D341Med (cell line): ENCODE measurements at regions not wholly inside any gene's neighbourhood (a gene's known extent, or its start where the extent isn't known, plus 50 kb on each side); places are given as distances from the start of the nearest gene placed in this dataset.
A peak's percentile ranks its signal among the peaks of the same experiment; 100 is the strongest.

Source experiments
- DNase-seq: peaks from one replicate; pipeline ENCODE4 v3.0.0; 2012; ENCODE audit warnings: low spot score

GRCh38 chr4:19327364-19327763 lies 924.3 kb upstream of the SLIT2 start:
- no peak for DNase-seq

- no peak for DNase-seq
These were observed 927.5 kb upstream of the SLIT2 start for GRCh38 chr4:19324184-19324583.

DNA sequence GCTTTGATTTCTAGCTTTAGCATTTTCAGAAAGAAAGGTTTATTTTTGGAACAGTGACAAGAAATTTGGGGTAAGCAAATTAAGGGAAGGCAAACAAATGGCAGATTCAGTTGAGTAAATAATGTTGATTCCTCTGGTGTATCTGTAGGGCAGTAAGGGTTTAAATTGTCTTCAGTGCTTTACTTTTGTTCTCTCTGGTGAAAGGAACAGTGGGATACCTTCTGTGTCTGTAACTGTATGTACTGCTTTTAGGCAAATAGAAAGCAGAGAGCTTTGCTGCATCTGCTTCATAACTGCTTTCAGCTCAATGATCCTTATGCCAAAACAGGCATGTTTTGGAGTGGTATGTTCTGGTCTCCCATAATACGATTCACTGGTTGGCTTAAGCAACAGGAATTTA lies 932.1 kb upstream of the SLIT2 start:
- DNase-seq = no peak

DNA sequence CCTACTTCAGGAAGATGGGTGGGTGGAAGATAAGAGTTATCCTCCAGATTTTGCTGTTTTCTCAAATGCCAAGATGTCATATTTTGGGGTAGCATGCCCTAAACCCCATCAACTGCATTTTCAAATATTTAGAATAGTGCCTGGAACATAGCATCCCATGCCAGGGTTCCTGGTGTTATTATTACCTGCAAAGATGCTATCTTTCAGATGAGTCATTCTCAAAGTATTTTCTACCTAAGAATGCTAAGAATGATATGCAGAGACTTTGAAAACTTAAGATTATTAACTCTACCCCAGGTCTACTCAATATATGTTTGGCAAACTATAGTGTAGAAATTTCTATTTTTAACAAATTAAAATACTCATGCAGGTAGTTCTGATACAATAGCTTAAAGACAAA lies 934.3 kb upstream of the SLIT2 start:
- DNase-seq = no peak

DNA sequence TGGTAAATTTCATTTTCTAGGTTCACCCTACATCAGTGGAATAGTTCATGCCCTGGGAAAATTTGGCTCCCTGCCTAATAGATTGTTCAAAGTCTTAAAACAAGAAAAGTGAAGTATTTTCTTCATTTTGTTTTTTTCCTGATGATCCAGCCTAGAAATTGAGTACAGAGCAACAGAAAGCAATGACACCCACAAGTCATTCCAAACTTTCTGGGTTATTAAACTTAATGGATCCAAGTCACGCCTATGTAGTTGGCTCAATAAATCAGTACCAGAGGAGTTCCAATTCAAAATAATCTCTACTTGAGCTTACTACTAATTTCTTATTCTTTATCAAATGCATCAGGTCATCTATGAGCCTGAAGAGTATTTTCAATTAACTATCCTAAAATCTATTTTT lies 937.6 kb upstream of the SLIT2 start:
- DNase-seq = no peak

- peak; percentile 21 for DNase-seq
These were observed 942.3 kb upstream of the SLIT2 start for GRCh38 chr4:19309378-19309777.

GRCh38 chr4:19304028-19304427 lies 947.7 kb upstream of the SLIT2 start:
- DNase-seq = no peak

DNA sequence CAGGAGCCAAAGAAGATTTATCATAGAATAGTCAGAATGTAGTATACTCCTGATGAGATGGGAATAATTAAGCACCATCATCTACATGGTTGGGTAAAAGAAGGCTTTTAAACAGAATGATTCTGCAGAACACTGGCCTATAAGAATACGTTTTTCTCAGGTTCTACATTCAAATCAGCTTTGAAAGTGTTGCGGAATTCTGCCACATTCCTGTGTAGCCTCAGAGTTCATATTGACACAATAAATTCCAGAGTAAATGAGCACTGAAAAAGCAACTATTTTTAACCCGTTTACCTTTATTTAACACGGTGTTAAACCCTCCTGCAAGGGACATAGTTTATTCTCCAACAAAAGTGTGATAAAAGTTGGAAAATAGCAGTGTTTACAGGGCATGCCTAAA lies 950.2 kb upstream of the SLIT2 start:
- no peak for DNase-seq

DNA sequence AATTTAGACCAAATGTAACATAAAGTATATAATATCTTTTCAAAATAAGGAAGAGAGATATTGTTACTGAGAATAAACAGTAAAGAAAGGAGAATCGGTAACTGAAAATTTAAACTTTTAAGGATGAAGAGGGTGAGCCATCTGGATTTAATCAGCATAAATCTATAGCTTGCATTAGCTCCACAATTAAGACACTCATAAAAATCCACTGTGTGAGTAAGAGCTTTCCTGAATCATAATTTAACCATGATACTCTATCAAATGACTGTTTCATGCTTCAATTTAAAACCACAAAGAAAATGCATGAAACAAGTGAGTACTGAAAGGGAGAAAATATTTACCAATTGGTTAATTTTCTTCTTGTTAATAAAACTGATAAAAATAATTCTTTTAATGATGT lies 951.5 kb upstream of the SLIT2 start:
- no peak for DNase-seq

DNA sequence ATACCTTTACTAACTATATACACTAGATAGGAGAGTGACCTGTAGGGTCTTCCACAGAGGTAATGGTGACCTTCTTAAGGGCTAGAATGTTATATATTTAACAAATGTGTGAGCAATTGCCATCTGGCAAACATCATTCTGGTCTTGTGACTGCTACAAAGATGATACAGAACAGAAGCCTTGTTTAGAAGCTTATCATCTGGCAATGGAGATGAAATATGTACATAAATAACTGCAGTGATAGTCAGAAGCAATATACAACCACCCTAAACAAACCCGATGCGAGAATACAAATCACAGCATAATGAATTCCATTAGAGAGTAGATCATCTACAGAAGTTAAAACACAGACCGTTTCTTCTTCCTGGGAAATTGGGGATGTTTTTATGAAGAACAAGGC lies 952.7 kb upstream of the SLIT2 start:
- no peak for DNase-seq

DNA sequence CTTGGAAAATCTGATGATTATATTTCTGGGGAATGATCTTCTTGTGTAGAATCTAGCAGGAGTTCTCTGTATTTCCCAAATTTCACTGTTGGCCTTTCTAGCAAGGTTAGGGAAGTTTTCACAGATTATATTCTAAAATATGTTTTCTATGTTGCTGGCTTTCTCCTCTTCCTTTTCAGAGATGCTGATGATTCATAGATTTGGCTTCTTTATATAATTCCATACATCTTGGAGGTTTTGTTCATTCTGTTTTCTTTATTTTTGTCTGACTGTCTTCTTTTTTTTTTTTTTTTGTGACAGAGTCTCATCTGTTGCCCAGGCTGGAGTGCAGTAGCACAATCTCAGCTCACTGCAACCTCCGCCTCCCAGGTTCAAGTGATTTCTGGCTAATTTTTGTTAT lies 957.9 kb upstream of the SLIT2 start:
- no peak for DNase-seq

DNA sequence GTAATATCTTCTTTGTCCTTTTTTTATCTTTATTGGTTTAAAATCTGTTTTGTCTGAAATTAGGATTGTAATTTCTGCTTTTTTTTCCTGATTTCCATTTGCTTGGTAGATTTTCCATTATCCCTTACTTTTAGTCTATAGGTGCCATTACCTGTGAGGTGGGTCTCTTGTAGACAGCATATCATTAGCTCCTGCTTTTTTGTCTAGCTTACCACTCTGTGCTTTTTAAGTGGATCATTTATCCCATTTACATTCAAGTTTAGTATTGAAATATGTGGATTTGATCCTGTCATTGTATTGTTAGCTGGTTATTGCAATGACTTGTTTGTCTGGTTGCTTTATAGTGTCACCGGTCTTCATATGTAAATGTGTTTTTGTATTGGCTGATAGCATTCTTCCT lies 958.6 kb upstream of the SLIT2 start:
- DNase-seq = no peak

DNA sequence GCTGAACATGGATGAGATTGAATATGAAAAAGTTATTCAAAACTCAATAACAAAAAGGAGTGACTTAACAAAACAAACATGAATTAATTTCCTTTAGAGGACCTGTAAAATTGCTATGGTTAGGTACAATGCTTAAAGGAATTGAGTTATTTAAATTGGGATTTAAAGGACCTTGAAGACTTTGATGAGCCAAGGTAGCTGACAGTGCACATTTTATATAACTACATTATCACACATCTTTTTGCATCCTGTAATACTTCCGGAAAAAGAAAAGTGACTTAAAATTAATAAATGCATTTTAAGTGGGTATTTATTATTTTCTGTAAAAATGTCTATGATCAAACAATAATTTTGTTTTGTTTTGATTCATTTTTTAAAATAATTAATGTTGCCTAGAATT lies 964.8 kb upstream of the SLIT2 start:
- DNase-seq = no peak

- no peak for DNase-seq
These were observed 966.6 kb upstream of the SLIT2 start for GRCh38 chr4:19285146-19285545.

DNA sequence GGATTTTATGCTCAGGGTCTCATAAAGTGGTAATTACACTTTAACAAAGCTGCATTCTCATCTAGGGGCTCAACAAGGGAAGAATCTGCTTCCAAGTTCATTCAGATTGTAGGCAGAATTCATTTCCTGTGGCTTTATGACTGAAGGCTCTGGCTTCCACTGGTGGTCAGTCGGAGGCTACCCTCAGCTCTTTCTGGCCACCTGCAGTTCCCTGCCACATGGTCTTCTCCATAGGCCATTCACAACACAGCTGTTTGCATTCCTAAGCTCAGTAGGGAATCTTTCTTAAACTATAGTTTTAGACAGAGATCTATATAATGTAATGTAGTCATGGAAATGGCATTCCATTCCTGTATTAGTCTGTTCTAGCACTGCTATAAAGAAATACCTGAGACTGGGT lies 973.0 kb upstream of the SLIT2 start:
- no peak for DNase-seq

DNA sequence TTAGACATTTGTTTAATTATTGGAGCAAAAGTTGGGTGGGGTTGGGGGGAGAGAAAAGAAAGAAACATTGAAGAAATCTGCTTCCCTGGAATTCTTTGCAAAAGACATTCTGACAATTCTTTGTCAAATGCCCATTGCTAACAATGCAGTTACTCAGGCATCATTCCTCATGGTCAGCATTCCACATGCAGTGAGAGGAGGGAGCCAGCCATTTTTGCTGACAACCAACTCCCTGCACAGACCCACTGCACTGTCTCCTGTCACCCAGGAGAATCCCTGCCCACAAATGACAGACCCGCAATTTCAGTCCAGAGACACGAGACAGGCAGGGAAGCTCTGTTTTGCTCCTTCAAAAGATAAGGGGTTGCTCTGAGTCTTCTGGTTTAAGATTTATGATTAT lies 985.1 kb upstream of the SLIT2 start:
- DNase-seq = no peak

DNA sequence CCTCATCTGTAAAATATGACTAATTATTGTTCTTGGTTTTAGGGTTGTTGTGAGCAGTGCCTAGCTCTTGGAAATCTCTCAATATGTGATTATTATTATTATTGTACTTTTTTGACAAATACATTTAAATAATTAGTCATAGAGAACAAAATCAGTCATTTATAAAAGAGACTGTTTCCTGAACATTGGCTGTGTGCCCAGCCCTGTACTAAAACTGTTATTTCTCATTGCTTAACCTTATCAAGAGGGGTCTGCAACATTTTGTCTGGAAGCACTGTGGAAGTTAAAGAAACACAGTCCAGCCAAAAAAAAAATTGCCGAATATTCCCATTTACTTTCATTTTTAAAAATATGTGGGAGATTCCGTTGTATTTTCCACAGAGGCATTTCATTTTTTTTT lies 989.2 kb upstream of the SLIT2 start:
- DNase-seq = no peak

DNA sequence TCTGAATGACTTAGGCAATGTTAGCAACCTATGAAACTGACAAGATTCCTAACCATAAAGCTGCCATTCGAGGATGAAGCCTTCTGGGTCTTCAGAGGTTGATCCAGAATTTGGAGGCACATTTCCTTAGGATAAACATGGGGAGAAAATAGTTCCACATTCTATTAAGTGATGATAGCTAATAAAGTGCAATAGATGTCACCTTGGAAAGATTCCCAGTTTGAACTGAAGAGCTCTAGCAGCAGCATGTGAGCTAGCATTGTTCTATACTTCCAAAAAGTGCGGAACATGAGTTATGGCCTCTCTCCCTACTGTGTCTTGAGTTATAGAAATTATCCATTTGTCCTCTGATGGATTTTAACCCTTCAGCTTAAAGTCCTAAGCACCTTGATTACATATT lies 991.4 kb upstream of the SLIT2 start:
- DNase-seq = no peak

DNA sequence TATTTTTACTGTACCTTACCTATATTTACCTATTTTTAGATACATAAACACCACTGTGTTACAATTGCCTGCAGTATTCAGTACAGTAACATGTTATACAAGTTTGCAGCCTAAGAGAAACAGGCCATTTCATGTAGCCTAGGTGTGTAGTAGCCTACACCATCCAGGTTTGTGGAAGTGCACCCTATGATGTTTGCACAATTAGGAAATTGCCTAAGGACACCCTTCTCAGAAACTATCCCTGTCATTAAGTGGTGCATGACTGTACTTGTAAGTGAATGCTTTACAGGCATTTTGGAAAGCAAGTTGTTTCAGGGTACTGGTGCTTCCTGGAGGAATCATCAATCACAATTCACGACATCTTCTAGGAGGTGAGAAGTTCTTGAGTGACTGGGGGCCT lies 991.8 kb upstream of the SLIT2 start:
- no peak for DNase-seq

DNA sequence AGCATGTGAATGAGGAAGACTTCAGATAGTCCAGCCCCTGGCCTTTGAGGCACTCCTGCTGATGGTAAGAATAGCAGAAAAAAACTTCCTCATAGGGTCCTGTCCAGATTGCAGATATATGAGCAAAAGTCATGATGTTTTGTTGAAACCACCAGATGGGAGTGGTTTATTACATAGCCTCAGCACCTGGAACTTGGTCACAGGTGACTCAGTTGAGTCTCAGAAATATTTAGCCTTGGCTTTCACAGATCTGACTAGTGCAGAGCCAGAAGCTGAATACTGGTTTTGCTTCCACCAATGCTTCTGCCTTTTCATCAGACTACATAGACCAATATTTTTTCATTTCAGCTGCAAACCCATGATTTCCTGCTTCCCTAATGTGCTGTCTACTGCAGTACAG lies 994.9 kb upstream of the SLIT2 start:
- DNase-seq = no peak

DNA sequence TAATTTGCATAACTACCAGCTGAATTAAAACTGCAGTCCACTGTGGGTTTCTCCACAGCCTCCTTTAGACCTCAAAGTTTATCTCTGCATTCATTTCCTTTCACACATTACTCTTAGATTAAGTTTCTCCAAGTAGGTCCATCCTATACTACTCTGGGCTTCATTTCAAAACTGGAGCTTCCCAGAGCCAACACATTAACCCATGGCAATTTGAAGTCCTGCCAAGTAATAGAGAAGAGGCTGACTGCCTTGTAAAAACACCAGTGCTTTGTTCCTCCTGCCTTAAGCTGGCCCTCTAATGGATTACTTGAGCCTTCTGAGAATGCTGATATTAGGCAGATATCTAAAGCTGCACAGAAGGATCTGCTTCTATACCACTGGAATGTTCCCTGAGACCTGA lies 997.2 kb upstream of the SLIT2 start:
- no peak for DNase-seq

DNA sequence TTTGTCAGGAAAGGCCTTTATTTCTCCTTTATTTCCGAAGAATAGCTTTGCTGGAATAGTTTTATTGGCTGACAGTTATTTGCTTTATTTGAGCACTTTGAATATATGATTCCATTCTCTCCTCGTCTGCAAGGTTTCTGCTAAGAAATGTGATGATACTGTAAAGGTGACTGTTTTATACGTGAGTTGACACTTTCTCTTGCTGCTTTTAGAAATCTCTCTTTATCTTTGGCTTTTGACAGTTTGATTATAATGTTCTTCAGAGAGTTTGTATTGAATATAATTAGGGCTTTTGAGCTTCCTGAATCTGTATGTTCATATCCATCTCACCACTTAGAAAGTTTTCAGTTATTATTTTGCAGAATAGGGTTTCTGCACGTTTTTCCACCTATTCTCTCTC lies 1003.7 kb upstream of the SLIT2 start:
- DNase-seq = no peak

- no peak for DNase-seq
These were observed 1009.8 kb upstream of the SLIT2 start for GRCh38 chr4:19241895-19242294.

DNA sequence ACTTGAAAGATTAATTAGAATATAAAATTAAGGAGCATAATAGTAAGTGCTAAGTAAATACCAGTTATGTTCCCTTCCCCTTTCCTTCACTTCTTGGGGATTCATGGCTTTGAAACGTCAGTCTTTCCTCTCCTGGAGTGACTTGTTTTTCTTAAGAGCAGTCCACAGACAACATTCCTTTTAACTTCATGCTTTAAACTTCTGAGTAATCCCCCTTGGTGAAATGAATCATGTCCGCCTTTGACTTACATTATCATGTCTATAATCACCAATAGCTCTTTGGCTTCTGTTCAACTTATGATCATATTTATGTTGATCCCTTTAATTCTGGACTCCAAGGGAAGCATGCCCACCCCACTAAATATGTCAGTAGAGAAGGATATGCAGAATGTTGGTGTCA lies 1012.1 kb upstream of the SLIT2 start:
- no peak for DNase-seq

DNA sequence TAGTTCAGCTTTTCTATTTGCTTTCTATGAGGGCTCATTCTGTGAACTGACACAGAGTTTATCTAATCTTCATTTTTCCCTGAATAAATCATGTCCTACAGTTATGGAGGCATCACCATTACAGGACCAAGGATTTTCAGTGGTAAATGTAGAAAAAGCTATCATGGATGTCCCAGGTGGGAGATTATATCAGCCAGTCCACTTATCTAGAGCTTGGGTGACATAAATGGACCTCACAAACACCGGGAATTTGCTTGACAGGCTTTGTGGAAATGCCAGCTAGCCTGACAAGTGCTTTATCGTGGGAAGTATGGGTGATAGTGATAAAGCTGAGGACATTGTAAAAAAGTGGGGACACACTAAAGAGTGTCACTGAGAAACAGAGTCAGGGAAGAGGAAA lies 1015.2 kb upstream of the SLIT2 start:
- no peak for DNase-seq
